Parathyroid adenoma (tissue), 2 donors: ENCODE measurements at regions not wholly inside any gene's neighbourhood (a gene's known extent, or its start where the extent isn't known, plus 50 kb on each side); places are given as distances from the start of the nearest gene placed in this dataset.

Experiments
- H2AFZ ChIP-seq: fragments of 300-600 bp; sonication (generic); one replicate; pipeline ENCODE4 v1.7.0; 2017; ENCODE audit warnings: antibody characterized with exemption, mild to moderate bottlenecking
- H3K27ac ChIP-seq: fragments of 300-600 bp; sonication (generic); one replicate; pipeline ENCODE4 v1.7.0; 2017
- H3K27me3 ChIP-seq: fragments of 300-600 bp; sonication (generic); one replicate; pipeline ENCODE4 v1.7.0; 2017; ENCODE audit warnings: low read length; ENCODE audit not compliant: control insufficient read depth, insufficient read depth
- H3K36me3 ChIP-seq: fragments of 300-600 bp; sonication (generic); one replicate; pipeline ENCODE4 v1.7.0; 2017; ENCODE audit warnings: low read length; ENCODE audit not compliant: control insufficient read depth, insufficient read depth
- H3K4me1 ChIP-seq: fragments of 300-600 bp; sonication (generic); one replicate; pipeline ENCODE4 v1.7.0; 2017; ENCODE audit warnings: control low read depth
- H3K4me2 ChIP-seq: fragments of 300-600 bp; sonication (generic); one replicate; pipeline ENCODE4 v1.7.0; 2017; ENCODE audit warnings: low read length
- H3K4me3 ChIP-seq: fragments of 300-600 bp; sonication (generic); one replicate; pipeline ENCODE4 v1.7.0; 2017; ENCODE audit warnings: low read depth, low read length
- H3K79me2 ChIP-seq: fragments of 300-600 bp; sonication (generic); one replicate; pipeline ENCODE4 v1.7.0; 2017; ENCODE audit warnings: control low read depth
- H3K9ac ChIP-seq: fragments of 300-600 bp; sonication (generic); one replicate; pipeline ENCODE4 v1.7.0; 2017; ENCODE audit warnings: mild to moderate bottlenecking
- H3K9me3 ChIP-seq: fragments of 300-600 bp; sonication (generic); one replicate; pipeline ENCODE4 v1.7.0; 2017; ENCODE audit warnings: low read length; ENCODE audit not compliant: control insufficient read depth
- TF ChIP-seq, protein P1 (sequence below): fragments of 300-600 bp; sonication (generic); IDR thresholded peaks from one replicate; pipeline ENCODE4 v1.7.0; 2017; ENCODE audit warnings: antibody characterized with exemption, mild to moderate bottlenecking
- donor health status: primary hyperparathyroidism.

- Histone ChIP-seq H3K27me3 (no peaks in the 10 kb centered on the region), H3K9ac (no peak overlapping the region), H3K27ac (no peak overlapping the region), H3K4me1 (no peaks in the 10 kb centered on the region), H3K4me3 (no peak overlapping the region), H3K9me3 (no peaks in the 10 kb centered on the region), H3K36me3 (no peaks in the 10 kb centered on the region), H2AFZ (no peak overlapping the region), H3K79me2 (no peaks in the 10 kb centered on the region), H3K4me2 (no peak overlapping the region)
- TF ChIP-seq, protein P1, sequence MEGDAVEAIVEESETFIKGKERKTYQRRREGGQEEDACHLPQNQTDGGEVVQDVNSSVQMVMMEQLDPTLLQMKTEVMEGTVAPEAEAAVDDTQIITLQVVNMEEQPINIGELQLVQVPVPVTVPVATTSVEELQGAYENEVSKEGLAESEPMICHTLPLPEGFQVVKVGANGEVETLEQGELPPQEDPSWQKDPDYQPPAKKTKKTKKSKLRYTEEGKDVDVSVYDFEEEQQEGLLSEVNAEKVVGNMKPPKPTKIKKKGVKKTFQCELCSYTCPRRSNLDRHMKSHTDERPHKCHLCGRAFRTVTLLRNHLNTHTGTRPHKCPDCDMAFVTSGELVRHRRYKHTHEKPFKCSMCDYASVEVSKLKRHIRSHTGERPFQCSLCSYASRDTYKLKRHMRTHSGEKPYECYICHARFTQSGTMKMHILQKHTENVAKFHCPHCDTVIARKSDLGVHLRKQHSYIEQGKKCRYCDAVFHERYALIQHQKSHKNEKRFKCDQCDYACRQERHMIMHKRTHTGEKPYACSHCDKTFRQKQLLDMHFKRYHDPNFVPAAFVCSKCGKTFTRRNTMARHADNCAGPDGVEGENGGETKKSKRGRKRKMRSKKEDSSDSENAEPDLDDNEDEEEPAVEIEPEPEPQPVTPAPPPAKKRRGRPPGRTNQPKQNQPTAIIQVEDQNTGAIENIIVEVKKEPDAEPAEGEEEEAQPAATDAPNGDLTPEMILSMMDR: no peak
Measured at GRCh38 chr16:9316008-9316407, 224.6 kb downstream of the HAPSTR1 start.

GRCh38 chr16:9316615-9317014, 225.2 kb downstream of the HAPSTR1 start:
- Histone ChIP-seq H3K27me3 (no peaks in the 10 kb centered on the region), H3K4me1 (no peaks in the 10 kb centered on the region), H2AFZ (no peak overlapping the region), H3K9me3 (no peaks in the 10 kb centered on the region), H3K4me3 (no peak overlapping the region), H3K4me2 (no peak overlapping the region), H3K27ac (no peak overlapping the region), H3K79me2 (no peaks in the 10 kb centered on the region), H3K9ac (no peak overlapping the region), H3K36me3 (no peaks in the 10 kb centered on the region)
- TF ChIP-seq, protein P1: no peak

DNA sequence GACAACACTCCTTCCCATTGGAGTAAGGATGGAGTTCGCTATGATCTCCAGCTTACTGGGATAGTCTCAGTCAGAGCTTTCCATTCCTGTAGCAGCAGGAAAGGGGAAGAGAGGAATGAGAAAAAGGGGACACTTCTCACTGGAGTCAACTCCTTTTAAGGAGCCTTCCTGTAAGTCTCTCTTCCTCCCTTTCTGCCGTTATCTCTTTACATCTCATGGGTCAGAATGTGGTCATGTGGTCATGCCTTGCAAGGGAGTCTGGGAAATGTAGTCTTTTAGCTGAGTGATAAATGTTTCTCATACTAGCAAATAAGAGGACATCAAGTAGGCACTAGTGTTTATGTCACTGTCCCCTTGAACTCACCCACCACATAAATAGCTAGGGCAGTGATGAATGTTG, 227.3 kb downstream of the HAPSTR1 start:
- H2AFZ ChIP-seq: no peak overlapping the region
- no peaks in the 10 kb centered on the region for H3K79me2 ChIP-seq
- H3K4me3 ChIP-seq: no peak overlapping the region
- TF ChIP-seq, protein P1: no peak
- H3K36me3 ChIP-seq: no peaks in the 10 kb centered on the region
- H3K9me3 ChIP-seq: no peaks in the 10 kb centered on the region
- H3K27me3 ChIP-seq: no peaks in the 10 kb centered on the region
- H3K4me1 ChIP-seq: no peaks in the 10 kb centered on the region
- H3K4me2 ChIP-seq: no peak overlapping the region
- no peak overlapping the region for H3K27ac ChIP-seq
- no peak overlapping the region for H3K9ac ChIP-seq

DNA sequence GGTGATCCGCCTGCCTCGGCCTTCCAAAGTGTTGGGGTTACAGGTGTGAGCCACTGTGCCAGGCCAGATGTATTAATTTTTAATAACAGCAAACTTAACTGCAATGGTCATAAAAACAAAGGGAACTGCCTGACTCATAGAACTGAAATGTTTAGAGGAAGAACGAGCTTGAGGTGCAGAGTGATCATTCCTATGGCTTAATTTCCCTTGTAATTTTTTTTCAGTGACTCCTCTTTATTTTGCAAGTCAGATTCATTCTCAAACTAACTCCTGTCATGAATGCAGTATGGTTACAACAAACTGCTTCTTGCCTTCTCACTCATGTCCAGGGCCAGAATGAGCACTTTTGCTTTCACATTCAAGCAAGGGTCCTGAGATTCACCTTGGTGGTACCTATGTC, 231.3 kb downstream of the HAPSTR1 start:
- TF ChIP-seq, protein P1: no peak
- Histone ChIP-seq H3K36me3 (no peaks in the 10 kb centered on the region), H3K79me2 (no peaks in the 10 kb centered on the region), H3K4me1 (no peaks in the 10 kb centered on the region), H3K27me3 (no peaks in the 10 kb centered on the region), H3K9me3 (no peaks in the 10 kb centered on the region), H3K9ac (no peak overlapping the region), H2AFZ (no peak overlapping the region), H3K4me3 (no peak overlapping the region), H3K27ac (no peak overlapping the region), H3K4me2 (no peak overlapping the region)

DNA sequence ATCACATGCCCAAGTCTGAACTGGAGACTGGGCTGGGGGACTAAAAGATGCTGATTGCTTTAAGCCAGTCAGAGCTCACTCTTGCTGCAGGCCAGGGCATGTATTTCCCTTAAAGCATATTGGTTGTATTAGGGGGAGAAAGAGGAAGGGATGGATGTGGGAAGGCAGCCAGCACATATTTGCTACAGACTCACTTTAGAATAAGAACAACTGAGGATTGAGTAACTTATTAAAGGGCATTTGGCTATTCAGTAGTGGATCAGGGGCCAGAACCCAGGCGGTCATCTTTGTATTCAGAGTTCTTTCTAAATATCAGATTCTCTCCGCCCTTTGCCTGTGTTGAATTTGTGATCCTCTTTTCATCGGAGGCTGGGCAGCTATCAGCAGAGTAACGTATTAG, 231.7 kb downstream of the HAPSTR1 start:
- H3K27me3 ChIP-seq: no peaks in the 10 kb centered on the region

More for the DNA sequence above, 231.7 kb downstream of the HAPSTR1 start:
- no peak overlapping the region for H3K27ac ChIP-seq
- no peaks in the 10 kb centered on the region for H3K9me3 ChIP-seq
- H3K4me1 ChIP-seq: no peaks in the 10 kb centered on the region
- TF ChIP-seq, protein P1: no peak
- H3K9ac ChIP-seq: no peak overlapping the region
- no peak overlapping the region for H3K4me2 ChIP-seq
- H3K79me2 ChIP-seq: no peaks in the 10 kb centered on the region
- no peak overlapping the region for H3K4me3 ChIP-seq
- H2AFZ ChIP-seq: no peak overlapping the region
- no peaks in the 10 kb centered on the region for H3K36me3 ChIP-seq
